Esophagus muscularis mucosa (tissue), 4 donors: ENCODE measurements at regions not wholly inside any gene's neighbourhood (a gene's known extent, or its start where the extent isn't known, plus 50 kb on each side); places are given as distances from the start of the nearest gene placed in this dataset.

Source experiments
- DNase-seq: peaks from one replicate; pipeline ENCODE4 v3.0.0-alpha.2; 2017; ENCODE audit errors: extremely low spot score
- H3K27ac ChIP-seq, 4 donors: fragments of 200-600 bp; sonication (generic); replicated peaks in 1 of 4; 1 replicate in 3 of 4; 2 replicates in 1 of 4; pipeline ENCODE4 v1.5.1; 2016 to 2019; ENCODE audit warnings: mild to moderate bottlenecking in 1 of 4
- H3K27me3 ChIP-seq, 4 donors: fragments of 200-600 bp; sonication (generic); one replicate each; pipeline versions ENCODE4 v1.5.1 to v1.6.0; 2016 to 2019
- H3K36me3 ChIP-seq, 4 donors: fragments of 200-600 bp; sonication (generic); one replicate each; pipeline ENCODE4 v1.5.1; 2016 to 2019
- H3K4me1 ChIP-seq, 4 donors: fragments of 200-600 bp; sonication (generic); one replicate each; pipeline ENCODE4 v1.5.1; 2016 to 2019
- H3K4me3 ChIP-seq, 4 donors: fragments of 200-600 bp; sonication (generic); 1 replicate in 2 of 4; 2 replicates in 2 of 4; pipeline ENCODE4 v1.5.1; 2016 to 2019; ENCODE audit warnings: mild to moderate bottlenecking in 4 of 4, moderate library complexity in 1 of 4
- H3K9me3 ChIP-seq, 4 donors: fragments of 200-600 bp; sonication (generic); 1 replicate in 3 of 4; 2 replicates in 1 of 4; pipeline ENCODE4 v1.5.1; 2016 to 2019
- CTCF ChIP-seq, 3 experiments: fragments of 200-600 bp in 2 of 3; fragments of 450-650 bp in 1 of 3; sonication (generic) in 2 of 3; IDR thresholded peaks; one replicate each; pipeline ENCODE4 v1.5.1; 2017 to 2019; ENCODE audit warnings: antibody characterized with exemption in 3 of 3, mild to moderate bottlenecking in 2 of 3, moderate library complexity in 1 of 3
- EP300 ChIP-seq: sonication (generic); formaldehyde crosslinking; IDR thresholded peaks from one replicate; pipeline ENCODE4 v1.6.1; 2017; ENCODE audit warnings: antibody characterized with exemption
- POLR2A ChIP-seq: fragments of 450-650 bp; IDR thresholded peaks from one replicate; pipeline ENCODE4 v1.6.1; 2017; ENCODE audit warnings: antibody characterized with exemption, moderate library complexity, mild to moderate bottlenecking, low read depth
- POLR2AphosphoS5 ChIP-seq, 2 donors: sonication (generic); formaldehyde crosslinking; IDR thresholded peaks; one replicate each; pipeline ENCODE4 v1.6.1; 2017; ENCODE audit warnings: antibody characterized with exemption in 2 of 2
- WGBS: methylation state at CpG from one replicate; pipeline ENCODE4 v1.1.5; 2018; 5-methylcytosine and 5-hydroxymethylcytosine counted together
- intact Hi-C: fragments of 100-400 bp; cut with DNase I; formaldehyde crosslinking; loops from one replicate; pipeline ENCODE4 v1.15.1; 2023

GRCh38 chr6:99096170-99096569 is 148.4 kb upstream of the FBXL4 start:
- Histone ChIP-seq H3K4me3 (no peak overlapping the region), H3K9me3 (no peaks in the 10 kb centered on the region), H3K36me3 (no peaks in the 10 kb centered on the region), H3K27ac (no peak overlapping the region), H3K4me1 (no peaks in the 10 kb centered on the region), H3K27me3 (peaks cover 0 to 15% (median 0%) of the 10 kb centered on the region in 4 donors)
- TF ChIP-seq CTCF (IDR thresholded peaks at IDR 0.05) (no peak), POLR2A (no peak), EP300 (no peak), POLR2AphosphoS5 (IDR thresholded peaks at IDR 0.05) (no peak)
- WGBS = 68% methylated on average over 6 of the region's 6 CpGs
- no peak for DNase-seq
- intact Hi-C loops = no loop called here

- Histone ChIP-seq H3K4me1 (no peaks in the 10 kb centered on the region), H3K4me3 (no peak overlapping the region), H3K27ac (no peak overlapping the region), H3K27me3 (peaks cover 0 to 15% (median 0%) of the 10 kb centered on the region in 4 donors), H3K9me3 (no peaks in the 10 kb centered on the region), H3K36me3 (no peaks in the 10 kb centered on the region)
- no peak for DNase-seq
- intact Hi-C loops = no loop called here
- WGBS = 60% methylated on average over 12 of the region's 13 CpGs
- no peak for TF ChIP-seq EP300
- TF ChIP-seq CTCF (IDR thresholded peaks at IDR 0.05) = no peak
- no peak for TF ChIP-seq POLR2AphosphoS5 (IDR thresholded peaks at IDR 0.05)
- TF ChIP-seq POLR2A = no peak
Measured at GRCh38 chr6:99093456-99094190, 145.9 kb upstream of the FBXL4 start.

- H3K27me3 ChIP-seq = peaks cover 0 to 15% (median 0%) of the 10 kb centered on the region in 4 donors
- H3K27ac ChIP-seq = no peak overlapping the region
- no peaks in the 10 kb centered on the region for H3K36me3 ChIP-seq
- H3K9me3 ChIP-seq = no peaks in the 10 kb centered on the region
- no peaks in the 10 kb centered on the region for H3K4me1 ChIP-seq
- no peak overlapping the region for H3K4me3 ChIP-seq
- WGBS = 72% methylated on average over 7 of the region's 7 CpGs
- intact Hi-C loops = no loop called here
- no peak for DNase-seq
- TF ChIP-seq CTCF (IDR thresholded peaks at IDR 0.05) (no peak), POLR2AphosphoS5 (IDR thresholded peaks at IDR 0.05) (no peak), EP300 (no peak), POLR2A (no peak)
Measured at GRCh38 chr6:99092461-99092860, 144.7 kb upstream of the FBXL4 start.

GRCh38 chr6:99091985-99092384 is 144.2 kb upstream of the FBXL4 start:
- TF ChIP-seq POLR2AphosphoS5 (IDR thresholded peaks at IDR 0.05) (no peak), POLR2A (no peak), CTCF (IDR thresholded peaks at IDR 0.05) (no peak), EP300 (no peak)
- no peaks in the 10 kb centered on the region for H3K36me3 ChIP-seq
- H3K27me3 ChIP-seq = peaks cover 0 to 15% (median 0%) of the 10 kb centered on the region in 4 donors
- H3K9me3 ChIP-seq = no peaks in the 10 kb centered on the region
- WGBS = 70% methylated on average over 5 of the region's 5 CpGs
- no peak overlapping the region for H3K27ac ChIP-seq
- no peak for DNase-seq
- H3K4me1 ChIP-seq = no peaks in the 10 kb centered on the region
- H3K4me3 ChIP-seq = no peak overlapping the region
- intact Hi-C loops = no loop called here

DNA sequence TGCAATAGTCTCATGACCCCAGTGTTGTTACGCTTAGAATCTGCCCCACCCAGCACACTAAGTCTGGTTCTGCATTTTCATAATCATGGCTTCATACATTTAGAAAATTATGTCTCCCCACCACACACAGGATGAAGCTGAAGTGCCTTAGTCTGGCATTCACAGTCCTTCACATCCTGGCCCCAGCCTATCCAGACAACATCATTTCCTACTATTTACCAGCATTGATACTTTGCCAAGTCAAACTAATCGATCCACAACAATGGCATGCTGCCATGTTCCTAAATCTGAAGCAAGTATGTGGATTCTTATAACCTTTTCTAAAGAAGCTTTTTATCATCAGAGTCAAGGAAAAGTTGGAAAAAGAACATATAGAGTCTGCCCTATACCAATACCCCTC is 132.4 kb upstream of the FBXL4 start:
- peaks cover 0 to 3% (median 0%) of the 10 kb centered on the region in 4 donors for H3K27me3 ChIP-seq
- no peaks in the 10 kb centered on the region for H3K36me3 ChIP-seq
- WGBS = 67% methylated on average over 2 of the region's 2 CpGs
- no peak overlapping the region for H3K27ac ChIP-seq
- DNase-seq = no peak
- intact Hi-C loops = no loop called here
- TF ChIP-seq EP300 = no peak
- TF ChIP-seq POLR2A = no peak
- TF ChIP-seq CTCF (IDR thresholded peaks at IDR 0.05) = no peak
- no peak for TF ChIP-seq POLR2AphosphoS5 (IDR thresholded peaks at IDR 0.05)
- H3K9me3 ChIP-seq = no peaks in the 10 kb centered on the region
- H3K4me1 ChIP-seq = no peaks in the 10 kb centered on the region
- H3K4me3 ChIP-seq = no peak overlapping the region
